Loucy (cell line): ENCODE measurements at regions not wholly inside any gene's neighbourhood (a gene's known extent, or its start where the extent isn't known, plus 50 kb on each side); places are given as distances from the start of the nearest gene placed in this dataset.

ENCODE experiments used
- CTCF ChIP-seq: fragments of 200-600 bp; sonication (generic); conservative IDR thresholded peaks from 2 replicates; pipeline ENCODE4 v1.5.1; 2014; ENCODE audit warnings: mild to moderate bottlenecking, antibody characterized with exemption, low read length
- EZH2phosphoT487 ChIP-seq: fragments of 200-600 bp; IDR thresholded peaks from 2 replicates; pipeline ENCODE4 v1.6.1; 2018; ENCODE audit warnings: antibody characterized with exemption, mild to moderate bottlenecking, moderate library complexity, borderline replicate concordance

GRCh38 chr3:81861593-81861992, 100.1 kb upstream of the GBE1 start:
- no peak for TF ChIP-seq CTCF
- no peak for TF ChIP-seq EZH2phosphoT487
